ENCODE measurements at regions not wholly inside any gene's neighbourhood (a gene's known extent, or its start where the extent isn't known, plus 50 kb on each side); places are given as distances from the start of the nearest gene placed in this dataset.

DNA sequence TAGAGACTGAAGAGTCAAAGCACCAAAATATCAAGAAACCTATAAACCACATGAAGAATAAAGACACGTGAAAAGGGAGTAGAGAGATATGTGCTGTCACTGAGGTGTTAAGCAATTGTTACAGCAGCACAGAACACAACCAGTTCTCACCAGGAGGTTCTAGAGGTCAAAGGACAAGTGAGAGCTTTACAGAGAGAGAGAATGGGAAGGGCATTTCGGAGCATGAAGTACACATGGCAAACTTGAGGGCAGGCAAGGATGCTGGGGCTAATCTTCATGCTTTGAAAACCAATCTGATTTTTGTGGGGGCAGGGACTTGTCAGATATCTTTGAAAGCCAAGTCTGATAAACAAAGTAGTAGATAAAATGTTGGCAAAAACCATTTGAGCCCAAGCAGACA is 142.3 kb upstream of the NRSN1 start:
- TF ChIP-seq, protein P1, sequence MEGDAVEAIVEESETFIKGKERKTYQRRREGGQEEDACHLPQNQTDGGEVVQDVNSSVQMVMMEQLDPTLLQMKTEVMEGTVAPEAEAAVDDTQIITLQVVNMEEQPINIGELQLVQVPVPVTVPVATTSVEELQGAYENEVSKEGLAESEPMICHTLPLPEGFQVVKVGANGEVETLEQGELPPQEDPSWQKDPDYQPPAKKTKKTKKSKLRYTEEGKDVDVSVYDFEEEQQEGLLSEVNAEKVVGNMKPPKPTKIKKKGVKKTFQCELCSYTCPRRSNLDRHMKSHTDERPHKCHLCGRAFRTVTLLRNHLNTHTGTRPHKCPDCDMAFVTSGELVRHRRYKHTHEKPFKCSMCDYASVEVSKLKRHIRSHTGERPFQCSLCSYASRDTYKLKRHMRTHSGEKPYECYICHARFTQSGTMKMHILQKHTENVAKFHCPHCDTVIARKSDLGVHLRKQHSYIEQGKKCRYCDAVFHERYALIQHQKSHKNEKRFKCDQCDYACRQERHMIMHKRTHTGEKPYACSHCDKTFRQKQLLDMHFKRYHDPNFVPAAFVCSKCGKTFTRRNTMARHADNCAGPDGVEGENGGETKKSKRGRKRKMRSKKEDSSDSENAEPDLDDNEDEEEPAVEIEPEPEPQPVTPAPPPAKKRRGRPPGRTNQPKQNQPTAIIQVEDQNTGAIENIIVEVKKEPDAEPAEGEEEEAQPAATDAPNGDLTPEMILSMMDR (IDR thresholded peaks at IDR 0.05), result no peak
- TF ChIP-seq EZH2 (IDR thresholded peaks at IDR 0.05) (no peak), EZH2phosphoT487 (IDR thresholded peaks at IDR 0.05) (no peak)

Data from neural progenitor cell (in vitro differentiated cells).